Fibroblast of lung (primary cell): ENCODE measurements at regions not wholly inside any gene's neighbourhood (a gene's known extent, or its start where the extent isn't known, plus 50 kb on each side); places are given as distances from the start of the nearest gene placed in this dataset.

Source experiments
- DNase-seq, 2 donors: peaks; one replicate each; pipeline versions ENCODE4 v3.0.0 to v3.0.0-alpha.2; 2010; ENCODE audit warnings: low read depth in 2 of 2
- H2AFZ ChIP-seq: 2 replicates; pipeline ENCODE4 v1.5.1; 2012; ENCODE audit warnings: low read length, control low read depth, inconsistent platforms
- H3K27ac ChIP-seq: 2 replicates; pipeline ENCODE4 v1.5.1; 2011; ENCODE audit warnings: low read length, control low read depth; ENCODE audit not compliant: insufficient read depth
- H3K27me3 ChIP-seq: 2 replicates; pipeline ENCODE4 v1.5.1; 2011; ENCODE audit warnings: mild to moderate bottlenecking, low read length; ENCODE audit not compliant: control insufficient read depth, insufficient read depth
- H3K36me3 ChIP-seq: 2 replicates; pipeline ENCODE4 v1.5.1; 2011; ENCODE audit warnings: low read length; ENCODE audit not compliant: control insufficient read depth, insufficient read depth
- H3K4me1 ChIP-seq: 2 replicates; pipeline ENCODE4 v1.5.1; 2011; ENCODE audit warnings: low read length; ENCODE audit not compliant: control insufficient read depth, insufficient read depth; ENCODE audit errors: extremely low read depth
- H3K4me2 ChIP-seq: 2 replicates; pipeline ENCODE4 v1.5.1; 2011; ENCODE audit warnings: low read length, control low read depth; ENCODE audit not compliant: insufficient read depth; ENCODE audit errors: extremely low read depth
- H3K4me3 ChIP-seq, 4 experiments: fragments of 200-600 bp in 1 of 4; sonication (generic) in 1 of 4; replicated peaks in 1 of 4; 2 replicates each; pipeline ENCODE4 v1.5.1; 2011 to 2016; ENCODE audit warnings: low read length in 4 of 4, low read depth in 3 of 4, mild to moderate bottlenecking in 3 of 4, control low read depth in 2 of 4, inconsistent platforms in 1 of 4, mixed read lengths in 1 of 4; ENCODE audit not compliant: insufficient read depth in 1 of 4; ENCODE audit errors: control extremely low read depth in 1 of 4
- H3K79me2 ChIP-seq: 2 replicates; pipeline ENCODE4 v1.5.1; 2012; ENCODE audit warnings: mild to moderate bottlenecking, low read length, inconsistent platforms; ENCODE audit not compliant: control insufficient read depth, insufficient read depth
- H3K9ac ChIP-seq: 2 replicates; pipeline ENCODE4 v1.5.1; 2011; ENCODE audit warnings: mild to moderate bottlenecking, low read length, control low read depth; ENCODE audit not compliant: insufficient read depth
- H3K9me3 ChIP-seq: 2 replicates; pipeline ENCODE4 v1.5.1; 2012; ENCODE audit warnings: low read depth, low read length; ENCODE audit not compliant: control insufficient read depth, insufficient read depth
- H4K20me1 ChIP-seq: 2 replicates; pipeline ENCODE4 v1.5.1; 2011; ENCODE audit warnings: low read length; ENCODE audit not compliant: control insufficient read depth, insufficient read depth; ENCODE audit errors: extremely low read depth
- EZH2 ChIP-seq: IDR thresholded peaks from 2 replicates; pipeline ENCODE4 v1.5.1; 2012; ENCODE audit warnings: low read length, control low read depth, mild to moderate bottlenecking; ENCODE audit errors: missing control alignments
- TF ChIP-seq, protein P1 (sequence below), 2 donors: IDR thresholded peaks in 1 of 2; conservative IDR thresholded peaks in 1 of 2; 1 replicate in 1 of 2; 2 replicates in 1 of 2; pipeline ENCODE4 v1.5.1; 2011 to 2012; ENCODE audit warnings: low read length in 2 of 2, control low read depth in 1 of 2, inconsistent platforms in 1 of 2, low read depth in 1 of 2, mild to moderate bottlenecking in 1 of 2

GRCh38 chr4:24013668-24014422 lies 124.0 kb upstream of the PPARGC1A start:
- Histone ChIP-seq H3K79me2 (no peaks in the 10 kb centered on the region), H3K27me3 (no peaks in the 10 kb centered on the region), H4K20me1 (no peaks in the 10 kb centered on the region), H2AFZ (no peak overlapping the region), H3K4me3 (no peak overlapping the region), H3K4me1 (no peaks in the 10 kb centered on the region), H3K9ac (no peak overlapping the region), H3K9me3 (no peaks in the 10 kb centered on the region), H3K27ac (no peak overlapping the region), H3K4me2 (no peak overlapping the region), H3K36me3 (no peaks in the 10 kb centered on the region)
- TF ChIP-seq, protein P1, sequence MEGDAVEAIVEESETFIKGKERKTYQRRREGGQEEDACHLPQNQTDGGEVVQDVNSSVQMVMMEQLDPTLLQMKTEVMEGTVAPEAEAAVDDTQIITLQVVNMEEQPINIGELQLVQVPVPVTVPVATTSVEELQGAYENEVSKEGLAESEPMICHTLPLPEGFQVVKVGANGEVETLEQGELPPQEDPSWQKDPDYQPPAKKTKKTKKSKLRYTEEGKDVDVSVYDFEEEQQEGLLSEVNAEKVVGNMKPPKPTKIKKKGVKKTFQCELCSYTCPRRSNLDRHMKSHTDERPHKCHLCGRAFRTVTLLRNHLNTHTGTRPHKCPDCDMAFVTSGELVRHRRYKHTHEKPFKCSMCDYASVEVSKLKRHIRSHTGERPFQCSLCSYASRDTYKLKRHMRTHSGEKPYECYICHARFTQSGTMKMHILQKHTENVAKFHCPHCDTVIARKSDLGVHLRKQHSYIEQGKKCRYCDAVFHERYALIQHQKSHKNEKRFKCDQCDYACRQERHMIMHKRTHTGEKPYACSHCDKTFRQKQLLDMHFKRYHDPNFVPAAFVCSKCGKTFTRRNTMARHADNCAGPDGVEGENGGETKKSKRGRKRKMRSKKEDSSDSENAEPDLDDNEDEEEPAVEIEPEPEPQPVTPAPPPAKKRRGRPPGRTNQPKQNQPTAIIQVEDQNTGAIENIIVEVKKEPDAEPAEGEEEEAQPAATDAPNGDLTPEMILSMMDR (conservative IDR thresholded peaks at IDR 0.05 in 1 of 2, IDR thresholded peaks at IDR 0.05 in 1 of 2; ENCODE audit: low read depth in 1 of 2, low read length in 2 of 2) = no peak
- TF ChIP-seq EZH2 = no peak
- DNase-seq = peak in 1 of 2 donors; percentile 5

GRCh38 chr4:24010994-24011393 lies 121.1 kb upstream of the PPARGC1A start:
- H3K27ac ChIP-seq = no peak overlapping the region
- no peak overlapping the region for H3K9ac ChIP-seq
- H3K4me3 ChIP-seq = no peak overlapping the region
- no peak overlapping the region for H3K4me2 ChIP-seq
- no peaks in the 10 kb centered on the region for H4K20me1 ChIP-seq
- no peak for DNase-seq
- TF ChIP-seq, protein P1 (conservative IDR thresholded peaks at IDR 0.05 in 1 of 2, IDR thresholded peaks at IDR 0.05 in 1 of 2; ENCODE audit: low read depth in 1 of 2, low read length in 2 of 2) = no peak
- TF ChIP-seq EZH2 = no peak
- H3K9me3 ChIP-seq = no peaks in the 10 kb centered on the region
- H3K36me3 ChIP-seq = no peaks in the 10 kb centered on the region
- no peak overlapping the region for H2AFZ ChIP-seq
- no peaks in the 10 kb centered on the region for H3K4me1 ChIP-seq
- no peaks in the 10 kb centered on the region for H3K27me3 ChIP-seq
- H3K79me2 ChIP-seq = no peaks in the 10 kb centered on the region

DNA sequence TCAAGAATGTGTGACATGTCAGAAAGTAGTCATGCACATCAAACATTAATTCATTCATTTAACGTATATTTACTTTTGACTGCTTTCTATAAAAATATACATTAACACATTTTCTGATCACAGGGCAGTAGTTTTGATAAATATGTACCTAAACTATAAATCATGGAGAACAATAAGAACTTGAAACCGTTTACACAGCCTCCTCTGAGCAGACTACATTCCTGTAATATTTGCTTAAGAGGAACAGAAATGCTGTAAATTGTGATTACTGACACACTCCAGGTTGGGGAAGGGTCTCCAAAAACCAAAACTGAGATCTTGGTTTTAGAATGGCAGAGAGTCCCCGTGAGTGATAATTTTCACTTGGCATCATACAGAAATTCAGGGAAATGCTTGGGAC lies 120.7 kb upstream of the PPARGC1A start:
- Histone ChIP-seq H3K4me1 (no peaks in the 10 kb centered on the region), H3K36me3 (no peaks in the 10 kb centered on the region), H3K27me3 (no peaks in the 10 kb centered on the region), H3K27ac (no peak overlapping the region), H4K20me1 (no peaks in the 10 kb centered on the region), H3K9me3 (no peaks in the 10 kb centered on the region), H3K79me2 (no peaks in the 10 kb centered on the region), H3K4me2 (no peak overlapping the region), H2AFZ (no peak overlapping the region), H3K9ac (no peak overlapping the region), H3K4me3 (no peak overlapping the region)
- TF ChIP-seq EZH2 = no peak
- TF ChIP-seq, protein P1 (conservative IDR thresholded peaks at IDR 0.05 in 1 of 2, IDR thresholded peaks at IDR 0.05 in 1 of 2; ENCODE audit: low read depth in 1 of 2, low read length in 2 of 2) = no peak
- no peak for DNase-seq
